HG03521 (cell line): ENCODE measurements at regions not wholly inside any gene's neighbourhood (a gene's known extent, or its start where the extent isn't known, plus 50 kb on each side); places are given as distances from the start of the nearest gene placed in this dataset.

Experiments used
- ATAC-seq: cut with Tn5 transposase; IDR thresholded peaks from one replicate; pipeline ENCODE4 v1.9.1; 2021; ENCODE audit warnings: mild to moderate bottlenecking, moderate library complexity; ENCODE audit not compliant: unreplicated experiment

DNA sequence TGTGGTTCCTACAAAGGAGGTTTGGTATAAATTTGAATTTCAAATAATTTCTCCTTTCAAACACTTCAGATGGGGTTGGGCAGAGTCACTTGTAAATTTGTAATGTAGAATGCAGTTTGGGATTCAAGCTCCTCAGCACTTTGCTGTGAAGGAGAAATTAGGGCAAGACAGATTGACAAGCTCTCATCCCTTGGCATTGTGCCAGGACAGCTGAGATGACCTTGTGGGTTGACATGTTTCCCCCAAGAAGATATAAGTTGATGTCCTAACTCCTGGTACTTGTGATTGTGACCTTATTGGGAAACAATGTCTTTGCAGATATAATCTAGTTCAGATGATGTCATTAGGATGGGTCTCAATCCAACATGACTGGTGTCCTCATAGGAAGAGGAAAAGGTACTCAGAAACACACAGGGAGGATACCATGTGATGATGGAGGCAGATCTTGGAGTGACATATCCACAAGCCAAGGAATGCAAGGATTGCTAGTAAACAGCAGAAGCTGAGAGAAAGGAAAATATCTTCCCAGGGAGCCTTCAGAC is 408.3 kb downstream of the MED10 start:
- no peak for ATAC-seq

DNA sequence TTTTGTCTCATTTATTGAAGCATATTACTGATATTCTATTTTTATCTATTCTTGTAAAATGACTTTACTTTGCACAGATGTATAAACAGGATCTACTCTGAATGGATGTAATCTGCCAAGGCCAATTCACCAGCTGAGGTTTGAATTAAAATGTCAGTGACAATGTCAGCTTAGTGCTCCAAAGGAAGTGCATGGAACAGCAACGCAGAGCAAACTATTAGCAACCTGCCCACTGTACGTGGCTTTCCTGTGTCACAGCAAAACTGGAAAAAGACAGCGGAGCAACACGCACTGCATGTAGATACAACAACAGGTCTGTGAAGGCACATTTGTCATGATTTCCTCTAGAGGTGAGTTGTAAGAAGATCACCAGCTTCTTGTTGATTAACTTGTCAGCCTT is 409.4 kb downstream of the MED10 start:
- no peak for ATAC-seq

DNA sequence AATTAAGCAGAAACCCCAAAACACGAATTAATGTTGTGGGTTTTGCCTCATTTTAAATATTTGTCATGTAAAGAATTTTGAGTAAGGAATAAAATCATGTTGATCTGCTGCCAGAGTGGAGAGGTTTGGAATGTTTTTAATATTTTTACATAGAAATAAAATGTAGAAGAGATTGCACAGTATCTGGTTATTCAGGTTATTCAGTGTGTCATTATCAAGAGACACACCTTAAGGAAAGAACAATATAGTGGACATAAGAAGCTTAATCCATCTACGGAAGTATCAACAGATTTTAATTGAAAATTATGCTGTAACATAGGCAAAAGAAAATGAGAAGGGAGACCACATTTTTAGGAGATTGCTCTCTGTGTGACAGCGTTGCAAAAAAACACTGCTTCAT is 410.4 kb downstream of the MED10 start:
- ATAC-seq, result no peak

DNA sequence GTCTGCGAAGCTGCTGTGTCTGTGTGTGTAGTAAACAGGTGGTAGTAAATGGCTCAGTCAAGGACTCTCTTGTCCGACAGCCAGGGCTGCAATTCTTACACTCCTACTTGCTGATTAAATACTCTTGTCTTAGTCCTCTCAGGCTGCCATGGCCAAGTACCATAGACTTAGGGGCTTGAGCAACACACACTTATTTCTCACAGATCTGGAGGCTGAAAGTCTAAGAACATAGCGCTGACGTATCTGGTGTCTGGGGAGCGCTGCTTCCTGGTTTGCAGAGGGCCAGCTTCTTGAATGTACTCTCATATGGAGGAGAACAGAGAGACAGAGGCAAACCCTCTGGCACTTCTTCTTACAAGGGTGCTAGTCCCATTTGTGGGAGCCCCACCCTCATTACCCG is 411.0 kb downstream of the MED10 start:
- ATAC-seq, result no peak

DNA sequence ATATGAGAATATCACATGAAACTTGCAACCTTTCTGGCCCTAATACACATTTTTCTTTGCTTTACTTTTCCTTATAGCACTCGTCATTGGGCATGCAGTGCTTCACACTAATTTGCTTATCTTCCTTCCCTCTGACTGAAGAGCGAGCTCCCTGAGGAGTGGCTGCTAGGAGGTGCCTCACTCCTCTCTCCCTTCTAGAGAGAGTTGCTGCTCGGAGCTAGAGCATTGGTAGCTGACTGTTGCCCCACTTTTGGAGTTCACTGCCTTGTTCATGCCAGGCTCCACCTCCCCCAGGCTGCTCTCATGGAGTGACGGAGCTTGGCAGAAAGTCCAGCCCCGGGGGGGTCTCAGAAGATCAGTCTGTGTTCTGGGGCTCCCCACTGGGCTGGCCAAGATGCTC is 413.2 kb downstream of the MED10 start:
- no peak for ATAC-seq

DNA sequence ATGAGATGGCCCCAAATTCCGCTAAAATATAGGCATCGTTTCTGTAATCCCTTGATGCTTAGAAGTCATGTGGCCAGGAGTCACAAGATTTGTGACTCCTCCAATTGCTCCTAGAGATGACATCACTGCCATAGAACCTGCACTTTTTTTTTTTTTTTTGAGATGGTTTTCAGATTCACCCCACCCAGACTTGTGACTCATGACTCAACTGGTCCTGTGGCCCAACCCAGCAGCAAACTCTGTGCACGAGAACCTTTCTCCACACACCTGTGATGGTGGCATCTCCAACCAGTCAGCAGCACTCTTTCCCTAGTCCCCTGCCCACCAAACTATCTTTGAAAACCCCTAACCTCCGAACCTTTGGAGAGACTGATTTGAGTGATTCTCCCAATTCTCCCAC is 414.0 kb downstream of the MED10 start:
- no peak for ATAC-seq

DNA sequence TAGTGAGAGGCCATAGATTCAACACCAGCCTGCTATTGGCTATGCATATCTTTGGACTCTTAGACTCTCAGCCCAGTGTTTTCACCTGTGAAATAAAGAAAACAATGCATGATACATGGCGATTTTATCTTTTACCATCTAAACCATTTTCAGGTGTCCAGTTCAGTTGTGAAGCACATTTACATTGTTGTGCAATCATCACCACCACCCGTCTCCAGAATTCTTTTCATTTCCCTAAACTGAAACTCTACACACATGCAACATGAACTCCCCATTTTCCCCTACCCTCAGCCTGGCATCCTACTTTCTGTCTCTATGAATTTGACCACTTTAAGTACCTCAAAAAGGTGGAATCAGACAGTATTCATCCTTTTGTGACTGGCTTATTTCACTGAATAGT is 420.6 kb downstream of the MED10 start:
- no peak for ATAC-seq

DNA sequence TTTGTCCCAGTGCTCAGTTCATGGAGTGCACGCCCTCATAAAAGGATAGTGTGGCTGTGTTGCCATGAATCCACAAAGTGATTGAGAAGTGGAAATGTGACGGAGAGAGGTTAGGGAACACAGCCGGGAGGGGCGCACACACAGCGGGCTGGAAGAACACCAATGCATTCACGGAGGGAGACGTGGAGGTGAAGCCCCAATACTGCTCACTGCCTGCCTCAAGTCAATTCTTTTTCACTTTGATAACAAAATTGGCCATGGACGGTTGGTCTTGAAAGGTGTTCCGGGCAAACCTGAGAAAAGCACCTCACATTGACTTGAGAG is 424.1 kb downstream of the MED10 start:
- ATAC-seq, result no peak

DNA sequence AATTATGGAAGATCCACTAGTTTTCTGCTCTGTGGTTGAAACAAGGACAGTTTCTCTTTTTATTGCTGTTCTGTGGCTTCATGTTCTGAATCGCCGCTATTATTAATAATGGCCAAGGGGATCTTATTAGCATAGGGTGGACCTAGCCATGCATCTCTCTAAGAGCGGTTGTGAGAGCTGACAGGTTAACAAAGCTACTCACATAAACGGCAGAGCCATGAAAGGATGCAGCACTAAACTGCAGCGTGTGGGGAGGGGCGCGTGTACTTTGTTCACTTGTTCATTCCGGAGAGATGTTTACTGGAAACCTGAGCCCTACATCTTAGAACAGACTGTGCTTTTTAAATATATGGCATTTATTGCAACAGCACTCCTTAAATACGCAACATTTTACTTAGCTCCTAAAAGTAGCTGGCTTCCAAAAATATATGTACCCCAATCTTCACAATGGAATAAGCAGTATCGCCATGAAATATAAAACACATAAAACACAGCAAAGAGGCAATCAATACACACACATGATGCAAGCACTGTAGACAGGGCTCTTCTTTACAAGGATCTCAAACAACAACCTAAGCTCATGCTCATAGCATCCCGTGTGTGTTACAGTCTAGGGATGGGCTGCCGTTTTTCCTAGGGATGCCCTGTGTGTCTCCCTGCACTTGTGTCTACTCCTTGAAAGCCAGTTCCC is 424.6 kb downstream of the MED10 start:
- ATAC-seq, result no peak

DNA sequence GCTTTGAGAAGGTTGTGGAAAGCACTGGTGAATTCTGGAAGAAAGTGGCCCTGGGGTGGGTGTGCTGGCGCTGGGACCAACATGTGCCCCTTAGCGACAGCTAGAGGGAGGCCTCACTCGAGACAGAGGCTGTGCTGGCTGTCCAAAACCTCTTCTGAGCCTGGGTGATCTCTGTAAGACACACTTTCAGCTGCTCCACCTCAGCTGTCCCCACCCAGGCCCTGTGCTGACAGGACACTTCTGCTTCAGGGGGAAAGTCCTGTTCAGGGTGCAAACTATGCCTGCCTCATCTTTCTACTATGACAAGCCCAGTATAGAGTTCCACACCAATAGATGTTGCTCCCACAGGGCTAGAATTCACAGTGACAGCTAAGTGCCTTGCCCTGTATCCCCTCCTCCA is 426.4 kb downstream of the MED10 start:
- no peak for ATAC-seq

DNA sequence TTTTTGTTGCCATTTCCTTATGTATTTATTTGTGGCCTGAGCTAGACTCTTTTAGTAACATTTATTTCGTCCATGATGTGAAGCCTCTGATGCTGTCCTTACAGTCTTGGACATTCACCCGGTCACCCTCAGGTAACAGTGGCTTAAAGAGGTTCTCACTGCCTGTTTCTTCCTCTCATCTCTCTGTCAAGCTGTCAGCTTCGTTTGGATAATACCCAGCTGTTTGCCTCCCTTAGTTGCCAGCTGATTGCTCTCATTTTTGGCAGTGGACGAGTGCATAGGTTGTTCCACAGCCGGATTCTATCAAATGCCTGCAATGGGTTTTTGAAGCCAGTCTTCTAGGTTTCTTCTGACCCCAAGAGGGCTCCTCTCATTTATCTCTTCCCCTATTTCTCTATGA is 427.7 kb downstream of the MED10 start:
- ATAC-seq, result no peak

DNA sequence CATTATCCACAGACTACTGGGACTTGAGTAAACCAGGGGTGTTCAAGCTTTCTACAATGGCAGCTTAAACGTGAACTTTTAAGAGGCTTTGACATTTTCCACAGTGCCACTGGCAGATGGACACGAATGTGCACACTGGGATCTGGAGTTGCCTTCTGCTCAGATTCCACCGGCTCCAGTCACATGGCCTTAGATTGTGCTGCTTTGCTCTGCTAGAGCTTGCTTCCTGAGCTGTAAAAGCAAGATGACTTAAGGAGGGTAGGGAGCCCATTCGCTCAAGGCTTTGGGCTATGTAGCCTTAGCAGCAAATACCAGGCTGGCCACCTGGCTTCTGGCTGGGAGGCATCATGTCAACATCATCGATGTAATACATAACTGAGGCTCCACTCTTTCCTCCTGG is 436.9 kb downstream of the MED10 start:
- no peak for ATAC-seq

DNA sequence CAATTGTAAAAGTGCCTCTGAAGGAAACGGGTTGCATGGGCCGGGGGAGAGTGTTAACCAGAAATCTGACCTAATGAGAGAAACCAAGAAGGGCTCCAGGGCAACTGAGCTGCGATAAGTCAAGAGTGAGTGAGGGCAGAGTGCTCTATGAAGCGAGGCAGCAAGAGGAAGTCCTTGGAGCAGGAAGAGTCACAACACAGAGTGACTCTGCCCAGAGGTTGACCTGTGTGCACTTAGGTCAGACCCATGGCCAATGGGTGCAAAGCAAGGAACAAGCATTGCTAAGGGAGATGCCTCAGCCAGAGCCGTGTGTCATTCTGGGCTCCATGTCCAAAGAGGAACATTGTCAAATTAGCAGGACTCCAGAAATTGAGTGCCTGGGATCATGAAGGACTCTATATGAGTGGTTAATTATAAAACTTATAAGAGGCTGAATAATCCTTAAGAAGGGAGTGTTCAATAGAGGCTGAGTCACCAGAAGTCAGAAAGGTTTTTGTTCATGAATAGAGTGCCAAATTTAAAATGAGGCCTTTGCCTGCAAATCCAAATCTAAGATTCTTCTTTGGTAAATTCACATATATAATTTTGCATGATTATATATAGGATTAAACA is 438.5 kb downstream of the MED10 start:
- ATAC-seq, result no peak

DNA sequence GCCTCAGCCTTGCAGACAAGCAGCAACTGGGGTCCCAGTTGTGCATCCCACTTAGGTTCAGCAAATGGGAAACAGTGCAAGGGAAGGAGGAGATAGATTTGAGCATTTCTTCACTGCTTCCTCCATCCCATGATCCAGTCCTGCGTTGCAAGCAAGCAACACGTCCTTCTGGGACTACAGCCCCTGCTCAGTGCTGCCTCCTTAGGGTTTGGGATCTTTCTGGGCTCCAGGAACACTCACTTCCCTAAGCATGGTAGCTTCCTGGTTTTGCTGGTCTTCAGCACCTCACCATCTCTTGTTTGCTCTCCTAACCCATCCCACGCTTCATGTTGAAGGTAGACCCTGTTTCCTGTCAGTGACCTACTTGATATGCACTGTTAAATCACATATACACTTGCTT is 444.7 kb downstream of the MED10 start:
- ATAC-seq, result no peak

DNA sequence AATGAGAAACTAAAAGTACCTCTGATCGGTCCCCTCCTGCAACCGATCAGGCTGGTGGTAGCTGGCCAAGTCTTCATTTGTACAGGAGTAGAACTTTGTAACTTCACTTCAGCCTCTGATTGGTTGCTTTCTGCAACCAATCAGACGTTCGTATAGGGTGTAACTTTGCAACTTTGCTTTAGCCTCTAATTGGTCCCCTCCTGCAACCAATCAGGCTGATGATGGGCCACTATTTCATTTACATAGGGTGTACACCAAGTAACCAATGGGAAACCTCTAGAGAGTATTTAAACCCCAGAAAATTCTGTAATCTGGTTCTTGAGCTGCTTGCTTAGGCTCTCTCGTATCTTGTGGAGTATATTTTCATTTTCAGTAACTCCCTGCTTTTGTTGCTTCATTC is 445.5 kb downstream of the MED10 start:
- no peak for ATAC-seq

DNA sequence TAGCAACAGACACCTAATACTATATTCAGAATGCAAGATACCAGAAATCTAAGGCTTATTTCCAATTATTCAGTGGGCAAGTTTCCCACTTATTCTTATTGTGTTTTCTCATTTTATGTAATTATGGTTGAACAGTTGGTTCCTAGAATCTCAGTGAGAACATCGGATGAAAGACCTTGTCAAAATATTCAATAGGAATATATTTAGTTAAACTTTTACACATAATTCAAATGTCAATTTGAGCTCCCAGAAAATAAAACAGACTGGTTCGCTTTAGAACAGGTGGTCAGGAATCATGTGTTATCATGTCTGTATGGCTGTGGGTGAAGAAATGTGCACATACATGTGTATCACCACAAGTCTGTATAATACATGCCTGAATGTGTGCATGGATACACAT is 447.8 kb downstream of the MED10 start:
- no peak for ATAC-seq

DNA sequence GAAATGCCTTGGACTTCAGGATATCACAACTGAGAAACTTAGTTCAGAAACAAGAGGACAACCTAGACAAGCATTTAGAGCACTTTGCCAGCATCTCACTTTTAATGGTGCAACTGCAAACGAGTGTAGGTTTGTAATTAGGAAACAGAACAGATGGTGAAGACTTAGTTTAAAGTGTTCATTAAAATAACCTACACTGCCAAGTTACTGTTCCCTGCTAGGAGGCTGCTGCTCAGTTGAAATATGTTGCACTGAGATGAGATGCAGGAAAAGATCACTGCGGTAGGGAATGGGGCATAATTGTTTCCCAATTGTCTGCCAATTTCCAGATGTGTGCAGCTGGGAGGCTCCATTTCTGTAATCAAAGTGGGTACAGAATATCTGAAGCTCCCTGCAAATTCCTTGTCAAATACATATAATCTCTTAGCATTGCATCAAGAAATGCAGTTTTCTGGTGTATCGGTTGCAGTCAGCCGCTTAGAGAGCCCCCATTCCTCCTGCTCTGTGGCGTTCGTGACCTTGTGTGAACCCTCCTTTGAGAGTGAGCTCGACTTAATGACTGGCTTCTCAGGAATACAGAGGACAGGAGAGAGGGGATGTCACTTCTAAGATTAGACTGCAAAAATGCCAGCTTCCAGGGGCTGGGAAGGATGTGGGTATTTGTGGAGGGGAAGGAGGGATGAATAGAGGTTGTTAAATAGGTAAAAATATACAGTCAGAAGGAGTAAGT is 448.9 kb downstream of the MED10 start:
- no peak for ATAC-seq

DNA sequence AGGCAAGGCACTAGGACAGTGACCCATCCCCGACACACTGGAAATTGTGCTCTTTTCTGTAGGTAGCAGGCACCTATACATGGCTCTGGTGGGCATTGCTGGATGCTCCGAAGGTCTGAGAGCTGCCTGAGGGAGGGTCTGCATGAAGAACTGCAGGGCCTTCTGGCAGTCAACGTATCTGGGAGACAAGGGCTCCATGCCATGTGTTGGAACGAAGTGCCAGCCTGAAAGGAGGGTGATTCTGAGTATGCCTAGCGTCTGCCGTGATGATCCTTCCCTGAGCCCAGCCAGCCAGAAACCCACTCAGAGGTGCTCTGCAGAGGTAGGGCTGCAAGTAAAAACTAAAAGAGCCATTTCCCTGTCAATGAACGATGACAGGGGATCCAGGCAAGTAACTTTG is 453.2 kb downstream of the MED10 start:
- no peak for ATAC-seq

DNA sequence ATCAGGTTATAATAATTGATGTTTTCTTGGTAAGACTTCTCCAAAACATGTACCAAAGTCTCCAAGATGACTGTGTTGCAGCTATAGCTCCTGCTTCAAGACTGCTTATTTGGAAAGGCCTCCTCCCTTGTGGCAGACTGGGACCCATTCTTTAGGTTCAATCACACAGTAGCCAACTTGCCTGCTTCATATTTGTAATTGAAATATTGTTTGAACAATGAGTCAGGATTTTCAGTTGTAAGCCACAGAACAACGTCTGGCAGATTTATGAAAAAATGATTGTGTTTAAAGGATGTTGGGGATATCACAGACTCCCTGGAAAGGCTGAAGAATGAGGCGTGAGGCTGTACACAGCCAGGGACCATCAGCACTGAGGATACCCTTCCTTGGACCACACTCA is 458.9 kb downstream of the MED10 start:
- no peak for ATAC-seq

DNA sequence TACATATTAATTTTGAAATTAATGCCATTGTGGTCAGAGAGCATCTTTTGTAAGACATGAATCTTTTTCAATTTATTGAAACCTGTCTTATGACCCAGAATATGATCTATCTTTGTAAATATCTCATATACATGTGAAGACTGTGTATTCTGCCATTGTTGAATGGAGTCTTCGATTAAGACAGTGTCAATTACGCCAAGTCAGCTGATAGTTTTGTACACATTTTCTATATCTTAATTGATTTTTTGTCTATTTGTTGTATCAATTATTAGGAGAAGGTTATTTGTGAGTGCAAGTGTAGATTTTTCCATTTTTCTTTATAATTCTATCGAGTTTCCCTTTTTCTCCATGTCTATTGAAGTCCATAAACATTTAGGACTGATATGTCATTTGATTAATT is 471.6 kb downstream of the MED10 start:
- ATAC-seq, result no peak

DNA sequence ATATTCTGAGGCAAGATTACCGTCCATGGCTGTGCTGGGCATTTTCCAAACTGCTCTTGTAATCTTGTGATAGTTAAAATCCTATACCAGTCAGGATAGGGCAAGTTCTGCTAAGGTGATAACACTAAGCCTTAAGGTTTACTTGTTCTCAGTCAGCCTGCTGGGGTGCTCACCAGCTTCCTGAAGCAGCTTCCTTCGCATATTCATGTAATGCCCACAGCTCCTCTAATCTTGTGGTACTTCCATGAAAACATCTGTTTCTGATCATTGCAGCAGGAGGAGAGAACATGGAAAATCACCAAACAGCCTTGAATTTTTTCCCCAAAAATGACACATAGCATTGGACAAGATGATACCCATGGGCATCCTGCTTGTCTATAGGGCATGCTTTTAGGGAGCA is 473.2 kb downstream of the MED10 start:
- ATAC-seq, result no peak

DNA sequence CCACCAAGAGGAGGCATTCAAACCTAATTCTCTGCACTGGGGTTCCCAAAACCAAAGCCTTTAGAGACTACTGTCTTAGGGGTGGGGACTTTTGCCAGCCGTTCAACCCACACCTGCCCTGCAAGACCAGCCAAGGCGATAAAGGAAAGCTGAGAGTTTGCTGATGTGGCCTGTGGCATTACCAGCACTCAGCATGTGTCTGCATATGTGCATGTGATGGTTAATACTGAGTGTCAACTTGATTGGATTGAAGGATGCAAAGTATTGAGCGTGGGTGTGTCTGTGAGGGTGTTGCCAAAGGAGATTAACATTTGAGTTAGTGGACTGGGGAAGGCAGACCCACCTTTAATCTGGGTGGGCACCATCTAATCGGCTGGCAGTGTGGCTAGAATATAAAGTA is 474.2 kb downstream of the MED10 start:
- ATAC-seq, result no peak
